ENCODE measurements at regions not wholly inside any gene's neighbourhood (a gene's known extent, or its start where the extent isn't known, plus 50 kb on each side); places are given as distances from the start of the nearest gene placed in this dataset.

- H3K4me3 ChIP-seq (ENCODE audit: low read length): no peak overlapping the region
- Mint-ChIP-seq H3K9me3 (peaks cover 5 to 6% of the 10 kb centered on the region in 2 donors), H3K27me3 (ENCODE audit: low read depth in 2 of 2) (no peaks in the 10 kb centered on the region), H3K36me3 (no peaks in the 10 kb centered on the region), H3K4me1 (no peaks in the 10 kb centered on the region), H3K27ac (no peak overlapping the region), H3K4me3 (no peak overlapping the region)
- no peaks in the 10 kb centered on the region for H3K36me3 ChIP-seq (ENCODE audit: control insufficient read depth, insufficient read depth, low read length)
- TF ChIP-seq CTCF (IDR thresholded peaks at IDR 0.05): no peak
- intact Hi-C loops (cut with micrococcal nuclease): no loop called here
- H3K27me3 ChIP-seq (ENCODE audit: control insufficient read depth, insufficient read depth, low read length): no peaks in the 10 kb centered on the region
- no peaks in the 10 kb centered on the region for H3K9me3 ChIP-seq (ENCODE audit: control insufficient read depth, insufficient read depth, low read length)
- no peak for DNase-seq
- H3K4me1 ChIP-seq (ENCODE audit: control insufficient read depth, insufficient read depth, low read length): no peaks in the 10 kb centered on the region
- WGBS (ENCODE audit: insufficient coverage): 80% methylated on average over 3 of the region's 3 CpGs
- no peak for ATAC-seq
- H3K27ac ChIP-seq (ENCODE audit: low read length): no peak overlapping the region
Observed at GRCh38 chr3:110526777-110527727, 544.6 kb upstream of the NECTIN3 start.

- H3K4me3 Mint-ChIP-seq: no peak overlapping the region
- Histone ChIP-seq H3K27ac (ENCODE audit: low read length) (no peak overlapping the region), H3K36me3 (ENCODE audit: control insufficient read depth, insufficient read depth, low read length) (no peaks in the 10 kb centered on the region), H3K4me1 (ENCODE audit: control insufficient read depth, insufficient read depth, low read length) (no peaks in the 10 kb centered on the region), H3K9me3 (ENCODE audit: control insufficient read depth, insufficient read depth, low read length) (no peaks in the 10 kb centered on the region), H3K27me3 (ENCODE audit: control insufficient read depth, insufficient read depth, low read length) (no peaks in the 10 kb centered on the region), H3K4me3 (ENCODE audit: low read length) (no peak overlapping the region)
- no peak overlapping the region for H3K27ac Mint-ChIP-seq
- intact Hi-C loops (cut with micrococcal nuclease): no loop called here
- H3K27me3 Mint-ChIP-seq (ENCODE audit: low read depth in 2 of 2): no peaks in the 10 kb centered on the region
- H3K9me3 Mint-ChIP-seq: peaks cover 5 to 6% of the 10 kb centered on the region in 2 donors
- H3K36me3 Mint-ChIP-seq: no peaks in the 10 kb centered on the region
- WGBS (ENCODE audit: insufficient coverage): 74% methylated on average over 2 of the region's 4 CpGs
- no peak for DNase-seq
- H3K4me1 Mint-ChIP-seq: no peaks in the 10 kb centered on the region
- TF ChIP-seq CTCF (IDR thresholded peaks at IDR 0.05): no peak
- ATAC-seq: no peak
Observed at GRCh38 chr3:110528305-110529121, 543.1 kb upstream of the NECTIN3 start.

DNA sequence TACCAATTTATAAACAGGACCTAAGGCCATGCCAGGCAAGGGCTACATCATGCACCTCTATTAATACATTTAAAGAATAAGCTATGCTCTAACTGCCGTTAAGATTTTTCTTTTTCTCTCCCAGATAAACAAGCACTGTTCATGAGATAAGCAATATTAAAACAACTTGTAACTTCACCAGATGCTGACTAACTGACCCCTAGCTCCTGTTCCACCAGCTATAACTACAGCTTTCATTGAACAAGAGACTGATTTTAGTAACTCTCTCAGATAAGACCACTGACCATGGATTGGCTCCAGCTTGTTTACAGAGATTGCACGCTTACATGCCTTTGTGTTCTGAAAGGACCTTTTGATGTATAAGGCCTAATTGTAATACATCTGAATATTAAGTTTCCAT, 540.7 kb upstream of the NECTIN3 start:
- Mint-ChIP-seq H3K36me3 (peaks cover 7% of the 10 kb centered on the region), H3K4me3 (no peak overlapping the region), H3K27me3 (ENCODE audit: low read depth in 2 of 2) (no peaks in the 10 kb centered on the region), H3K9me3 (peaks cover 3 to 5% of the 10 kb centered on the region in 2 donors), H3K27ac (no peak overlapping the region), H3K4me1 (no peaks in the 10 kb centered on the region)
- no peak for ATAC-seq
- no peak overlapping the region for H3K4me3 ChIP-seq (ENCODE audit: low read length)
- no peaks in the 10 kb centered on the region for H3K4me1 ChIP-seq (ENCODE audit: control insufficient read depth, insufficient read depth, low read length)
- 91% methylated on average over 2 of the region's 2 CpGs for WGBS (ENCODE audit: insufficient coverage)
- no peaks in the 10 kb centered on the region for H3K27me3 ChIP-seq (ENCODE audit: control insufficient read depth, insufficient read depth, low read length)
- DNase-seq: no peak
- TF ChIP-seq CTCF (IDR thresholded peaks at IDR 0.05): no peak
- intact Hi-C loops (cut with micrococcal nuclease): no loop called here
- no peak overlapping the region for H3K27ac ChIP-seq (ENCODE audit: low read length)
- no peaks in the 10 kb centered on the region for H3K9me3 ChIP-seq (ENCODE audit: control insufficient read depth, insufficient read depth, low read length)
- H3K36me3 ChIP-seq (ENCODE audit: control insufficient read depth, insufficient read depth, low read length): no peaks in the 10 kb centered on the region
